Gastroesophageal sphincter (tissue), 2 donors: ENCODE measurements at regions not wholly inside any gene's neighbourhood (a gene's known extent, or its start where the extent isn't known, plus 50 kb on each side); places are given as distances from the start of the nearest gene placed in this dataset.

Source experiments
- POLR2A ChIP-seq, 2 donors: fragments of 450-650 bp; IDR thresholded peaks; one replicate each; pipeline ENCODE4 v1.6.1; 2017; ENCODE audit warnings: antibody characterized with exemption in 2 of 2, mild to moderate bottlenecking in 2 of 2, moderate library complexity in 1 of 2
- POLR2AphosphoS5 ChIP-seq: sonication (generic); formaldehyde crosslinking; IDR thresholded peaks from one replicate; pipeline ENCODE4 v1.6.1; 2017; ENCODE audit warnings: antibody characterized with exemption

DNA sequence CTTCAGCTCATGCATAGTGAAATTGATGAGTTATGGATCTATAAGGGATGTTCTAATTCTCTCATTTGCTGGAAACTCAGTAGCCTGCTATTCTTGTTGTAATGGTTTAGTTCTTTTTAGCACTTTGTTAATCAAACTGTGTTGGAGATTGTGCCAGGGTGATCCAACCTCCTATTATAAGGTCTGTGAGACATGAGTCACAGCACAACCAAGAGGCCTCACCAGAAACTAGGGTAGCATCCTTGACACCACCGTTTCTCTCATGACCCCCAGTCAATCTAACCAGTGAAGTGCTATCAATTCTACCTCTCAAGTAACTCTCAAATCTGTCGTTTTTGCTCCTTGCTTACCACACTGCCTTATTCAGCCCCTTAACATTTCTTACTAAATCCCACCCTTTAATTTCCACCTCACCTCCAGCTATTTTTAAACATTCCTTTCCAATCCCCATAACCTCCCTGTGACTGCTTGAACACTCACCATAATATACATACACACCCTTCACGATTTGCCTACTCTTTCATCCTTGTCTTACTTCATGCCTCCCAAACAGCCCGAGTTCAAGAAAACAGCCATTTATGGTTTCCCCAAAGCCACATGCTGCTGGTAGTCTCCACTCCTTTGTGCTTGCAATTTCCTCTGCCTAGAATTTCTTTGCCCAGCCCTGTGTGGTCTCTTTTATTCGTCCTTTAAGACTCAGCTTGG, 53.9 kb upstream of the NUDT4 start:
- TF ChIP-seq POLR2AphosphoS5 (no peak), POLR2A (IDR thresholded peaks at IDR 0.05) (no peak)
